PC-3 (cell line): ENCODE measurements at regions not wholly inside any gene's neighbourhood (a gene's known extent, or its start where the extent isn't known, plus 50 kb on each side); places are given as distances from the start of the nearest gene placed in this dataset.

Source experiments
- ATAC-seq: fragments of 200-7000 bp; cut with Tn5 transposase; 2 replicates; pipeline ENCODE4 v1.9.1; 2020; ENCODE audit warnings: mild to moderate bottlenecking, moderate library complexity
- BruUV-seq: library from RNA; stranded (reverse); fragments of 400-500 nt; replicated peaks from 2 replicates; lab custom pipeline; 2021; lab: Mats Ljungman, UMichigan
- CTCF ChIA-PET: fragments of 300-600 bp; sonication (Branson Sonifier 250); formaldehyde crosslinking; loops from one replicate; lab custom pipeline; 2022; ENCODE audit warnings: antibody characterized with exemption; lab: Charles Lee
- POLR2A ChIA-PET: fragments of 300-600 bp; sonication (Branson Sonifier 250); formaldehyde crosslinking; loops from one replicate; lab custom pipeline; 2022; ENCODE audit warnings: antibody characterized with exemption; ENCODE audit not compliant: unreplicated experiment; lab: Charles Lee
- DNase-seq: peaks from one replicate; pipeline ENCODE4 v3.0.0-alpha.2; 2015
- H2AFZ ChIP-seq: fragments of 300-600 bp; sonication (generic); 2 replicates; pipeline ENCODE4 v1.6.0; 2016; ENCODE audit warnings: antibody characterized with exemption, low read length
- H3F3A ChIP-seq: fragments of 300-600 bp; sonication (generic); one replicate; pipeline ENCODE4 v1.6.0; 2017; ENCODE audit warnings: antibody characterized with exemption, low read length, control low read depth, mild to moderate bottlenecking; ENCODE audit not compliant: unreplicated experiment
- H3K27ac ChIP-seq: fragments of 300-600 bp; sonication (generic); 2 replicates; pipeline ENCODE4 v1.5.1; 2016; ENCODE audit warnings: mild to moderate bottlenecking, low read length
- H3K27me3 ChIP-seq: fragments of 300-600 bp; sonication (generic); 2 replicates; pipeline ENCODE4 v1.6.1; 2016; ENCODE audit warnings: low read length, mixed read lengths
- H3K36me3 ChIP-seq: fragments of 300-600 bp; sonication (generic); 2 replicates; pipeline ENCODE4 v1.6.1; 2016; ENCODE audit warnings: low read depth, mixed run types, low read length, mixed read lengths
- H3K4me1 ChIP-seq: fragments of 300-600 bp; sonication (generic); 2 replicates; pipeline ENCODE4 v1.5.1; 2016; ENCODE audit warnings: low read length; ENCODE audit not compliant: insufficient read depth
- H3K4me2 ChIP-seq: fragments of 300-600 bp; sonication (generic); 2 replicates; pipeline ENCODE4 v1.6.0; 2016; ENCODE audit warnings: low read length
- H3K4me3 ChIP-seq: fragments of 300-600 bp; sonication (generic); 2 replicates; pipeline ENCODE4 v1.5.1; 2016; ENCODE audit warnings: mild to moderate bottlenecking, low read length, mixed read lengths
- H3K79me2 ChIP-seq: fragments of 300-600 bp; sonication (generic); 2 replicates; pipeline ENCODE4 v1.6.1; 2017; ENCODE audit warnings: low read length, mixed read lengths
- H3K9ac ChIP-seq: fragments of 300-600 bp; sonication (generic); 2 replicates; pipeline ENCODE4 v1.6.0; 2016; ENCODE audit warnings: mild to moderate bottlenecking, low read length
- H3K9me2 ChIP-seq: fragments of 300-600 bp; sonication (generic); replicated peaks from 2 replicates; pipeline ENCODE4 v1.6.1; 2016; ENCODE audit warnings: mixed run types, low read length, mixed read lengths
- H3K9me3 ChIP-seq: fragments of 300-600 bp; sonication (generic); 2 replicates; pipeline ENCODE4 v1.6.1; 2016; ENCODE audit warnings: low read length, mixed read lengths
- H4K20me1 ChIP-seq: fragments of 300-600 bp; sonication (generic); 2 replicates; pipeline ENCODE4 v1.6.1; 2016; ENCODE audit warnings: low read length, mixed read lengths
- EZH2 ChIP-seq: fragments of 300-600 bp; sonication (generic); IDR thresholded peaks from one replicate; pipeline ENCODE4 v1.6.1; 2017; ENCODE audit warnings: antibody characterized with exemption, mild to moderate bottlenecking, low read length; ENCODE audit not compliant: unreplicated experiment
- EZH2phosphoT487 ChIP-seq: fragments of 300-600 bp; sonication (generic); IDR thresholded peaks from 2 replicates; pipeline ENCODE4 v1.6.1; 2018; ENCODE audit warnings: mild to moderate bottlenecking, antibody characterized with exemption, low read length, borderline replicate concordance
- intact Hi-C: fragments of 100-400 bp; cut with micrococcal nuclease; formaldehyde crosslinking; loops from 2 replicates; pipeline ENCODE4 v1.9.0; 2023
- TF ChIP-seq, protein P1 (sequence below): fragments of 300-600 bp; sonication (generic); conservative IDR thresholded peaks from 2 replicates; pipeline ENCODE4 v1.5.1; 2017; ENCODE audit warnings: antibody characterized with exemption, low read depth, mild to moderate bottlenecking, low read length

DNA sequence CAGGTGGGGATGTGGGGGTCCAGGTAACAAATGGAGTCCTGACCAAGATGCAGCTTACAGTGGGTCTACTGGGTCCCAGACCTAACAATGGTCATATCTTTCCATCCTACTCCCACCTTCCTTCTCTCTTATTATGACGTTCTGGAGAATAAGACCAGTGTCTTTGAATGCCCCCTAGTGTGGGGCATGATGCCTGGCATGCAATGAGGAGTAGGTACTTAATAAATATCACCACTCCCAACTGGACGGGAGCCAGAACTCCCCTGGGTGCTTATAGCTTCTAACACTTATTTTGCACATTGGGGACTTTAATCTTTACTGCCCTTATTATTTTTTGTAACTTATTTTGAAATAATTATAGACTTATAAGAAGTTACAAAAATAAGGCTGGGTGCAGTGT, 98.2 kb downstream of the NDFIP1 start:
- ATAC-seq (no peak), DNase-seq (peak; percentile 7)
- no peaks in the 10 kb centered on the region for H4K20me1 ChIP-seq
- no peaks in the 10 kb centered on the region for H3K79me2 ChIP-seq
- ChIA-PET POLR2A (no interaction called here), CTCF (no interaction called here)
- H3K4me3 ChIP-seq = no peak overlapping the region
- no peak overlapping the region for H2AFZ ChIP-seq
- H3K9me2 ChIP-seq = no peaks in the 10 kb centered on the region
- no peak overlapping the region for H3K27ac ChIP-seq
- H3K4me1 ChIP-seq = peaks cover 4% of the 10 kb centered on the region
- H3K27me3 ChIP-seq = no peaks in the 10 kb centered on the region
- BruUV-seq = no TSS peak
- H3K9me3 ChIP-seq = no peaks in the 10 kb centered on the region
- H3K9ac ChIP-seq = no peak overlapping the region
- no peak overlapping the region for H3K4me2 ChIP-seq
- TF ChIP-seq EZH2phosphoT487 = no peak
- no peak for TF ChIP-seq EZH2
- TF ChIP-seq, protein P1, sequence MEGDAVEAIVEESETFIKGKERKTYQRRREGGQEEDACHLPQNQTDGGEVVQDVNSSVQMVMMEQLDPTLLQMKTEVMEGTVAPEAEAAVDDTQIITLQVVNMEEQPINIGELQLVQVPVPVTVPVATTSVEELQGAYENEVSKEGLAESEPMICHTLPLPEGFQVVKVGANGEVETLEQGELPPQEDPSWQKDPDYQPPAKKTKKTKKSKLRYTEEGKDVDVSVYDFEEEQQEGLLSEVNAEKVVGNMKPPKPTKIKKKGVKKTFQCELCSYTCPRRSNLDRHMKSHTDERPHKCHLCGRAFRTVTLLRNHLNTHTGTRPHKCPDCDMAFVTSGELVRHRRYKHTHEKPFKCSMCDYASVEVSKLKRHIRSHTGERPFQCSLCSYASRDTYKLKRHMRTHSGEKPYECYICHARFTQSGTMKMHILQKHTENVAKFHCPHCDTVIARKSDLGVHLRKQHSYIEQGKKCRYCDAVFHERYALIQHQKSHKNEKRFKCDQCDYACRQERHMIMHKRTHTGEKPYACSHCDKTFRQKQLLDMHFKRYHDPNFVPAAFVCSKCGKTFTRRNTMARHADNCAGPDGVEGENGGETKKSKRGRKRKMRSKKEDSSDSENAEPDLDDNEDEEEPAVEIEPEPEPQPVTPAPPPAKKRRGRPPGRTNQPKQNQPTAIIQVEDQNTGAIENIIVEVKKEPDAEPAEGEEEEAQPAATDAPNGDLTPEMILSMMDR = peak; percentile 27; the same call in 1 of the 2 replicates
- H3K36me3 ChIP-seq = no peaks in the 10 kb centered on the region
- H3F3A ChIP-seq = no peaks in the 10 kb centered on the region
- intact Hi-C loops = no loop called here

DNA sequence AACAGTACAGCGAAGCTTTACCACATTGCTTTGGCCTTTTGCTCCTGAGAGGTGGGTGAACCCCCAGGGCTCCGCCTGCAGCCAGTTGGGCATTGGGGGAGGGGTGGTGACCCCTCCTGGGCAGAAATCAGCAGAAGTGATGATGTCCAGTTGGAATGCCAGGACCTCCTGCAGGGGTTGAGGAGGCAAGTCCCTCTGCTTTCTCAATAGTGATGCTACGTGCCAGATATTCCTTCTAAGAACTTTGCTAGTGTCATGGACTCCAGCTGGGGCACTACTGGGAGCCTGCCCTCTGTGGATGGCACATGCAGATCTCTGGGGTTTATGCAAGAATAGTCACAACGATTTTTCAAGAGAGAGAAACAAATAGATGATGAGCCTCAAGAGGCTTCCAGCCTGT, 95.6 kb downstream of the NDFIP1 start:
- no peak overlapping the region for H3K4me2 ChIP-seq
- H3K4me3 ChIP-seq = no peak overlapping the region
- ATAC-seq (no peak), DNase-seq (no peak)
- CTCF ChIA-PET = no interaction called here
- no TSS peak for BruUV-seq
- no peaks in the 10 kb centered on the region for H3K9me2 ChIP-seq
- intact Hi-C loops = no loop called here
- H3K79me2 ChIP-seq = no peaks in the 10 kb centered on the region
- POLR2A ChIA-PET = no interaction called here
- H3K9ac ChIP-seq = no peak overlapping the region
- TF ChIP-seq EZH2phosphoT487 (no peak), EZH2 (no peak)
- TF ChIP-seq, protein P1 = no peak
- no peaks in the 10 kb centered on the region for H3K27me3 ChIP-seq
- H3F3A ChIP-seq = no peaks in the 10 kb centered on the region
- no peaks in the 10 kb centered on the region for H3K9me3 ChIP-seq
- H3K27ac ChIP-seq = no peak overlapping the region
- H2AFZ ChIP-seq = no peak overlapping the region
- peaks cover 8% of the 10 kb centered on the region for H3K4me1 ChIP-seq
- H3K36me3 ChIP-seq = no peaks in the 10 kb centered on the region
- no peaks in the 10 kb centered on the region for H4K20me1 ChIP-seq
